ENCODE measurements at regions not wholly inside any gene's neighbourhood (a gene's known extent, or its start where the extent isn't known, plus 50 kb on each side); places are given as distances from the start of the nearest gene placed in this dataset.

DNA sequence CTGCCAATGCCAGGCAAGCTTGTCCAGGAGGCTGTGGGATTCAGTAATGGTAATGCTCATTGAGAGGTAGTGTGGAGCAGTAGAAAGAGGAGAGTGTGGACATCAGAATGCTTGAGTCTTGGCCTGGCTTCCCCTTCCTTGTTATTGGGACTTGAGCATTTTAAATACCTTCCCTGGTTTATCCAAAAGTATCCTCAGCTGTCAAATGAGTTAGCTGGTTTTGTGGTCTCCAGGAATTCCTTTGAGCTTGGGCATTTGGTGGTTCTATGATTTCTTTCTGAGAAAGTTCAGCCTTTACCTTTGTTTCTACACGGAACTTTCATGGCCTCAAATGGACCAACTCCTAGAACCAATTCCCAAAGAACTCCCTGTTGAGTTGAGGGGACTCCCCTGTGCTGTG, 264.3 kb downstream of the PTEN start:
- no peak for DNase-seq (ENCODE audit: low read depth)

DNA sequence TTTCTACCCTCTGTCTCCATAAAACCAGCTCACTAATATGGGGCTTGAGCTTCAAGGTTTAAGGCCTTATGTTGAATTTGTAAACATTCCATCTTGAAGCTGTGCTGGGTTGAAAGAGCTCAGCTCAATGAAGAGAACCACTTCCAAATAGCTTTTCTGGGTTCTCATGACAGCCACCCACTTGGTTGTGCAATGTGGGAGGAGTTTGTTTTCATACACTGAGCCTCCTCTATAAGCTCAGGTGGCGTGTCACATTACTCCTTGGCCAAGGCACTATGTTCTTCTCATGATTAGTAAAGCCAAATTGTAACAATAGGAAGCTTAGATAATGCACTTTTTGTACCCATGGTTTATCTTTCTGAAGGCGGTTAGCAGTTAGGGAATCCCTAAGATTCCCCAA, 265.6 kb downstream of the PTEN start:
- DNase-seq (ENCODE audit: low read depth): no peak

DNA sequence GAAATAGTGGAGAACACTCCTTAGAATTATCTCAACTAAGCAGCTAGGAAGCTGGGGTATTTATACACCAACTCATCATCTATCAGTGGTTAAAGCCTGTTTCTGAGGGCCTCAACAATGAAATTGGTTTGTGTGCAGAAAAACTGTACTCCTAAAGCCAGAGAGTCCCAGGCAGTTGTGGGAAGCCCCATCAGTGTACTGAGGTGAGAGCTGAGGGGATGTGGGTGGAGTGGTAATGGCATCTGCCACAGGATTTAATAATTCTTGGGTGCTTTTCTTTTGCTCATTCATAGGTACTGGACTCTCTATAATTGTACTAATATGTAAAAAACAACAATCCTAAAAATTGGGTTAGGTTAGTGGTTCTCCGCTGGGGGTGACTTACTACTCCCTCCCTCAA, 267.5 kb downstream of the PTEN start:
- DNase-seq (ENCODE audit: low read depth): no peak

DNA sequence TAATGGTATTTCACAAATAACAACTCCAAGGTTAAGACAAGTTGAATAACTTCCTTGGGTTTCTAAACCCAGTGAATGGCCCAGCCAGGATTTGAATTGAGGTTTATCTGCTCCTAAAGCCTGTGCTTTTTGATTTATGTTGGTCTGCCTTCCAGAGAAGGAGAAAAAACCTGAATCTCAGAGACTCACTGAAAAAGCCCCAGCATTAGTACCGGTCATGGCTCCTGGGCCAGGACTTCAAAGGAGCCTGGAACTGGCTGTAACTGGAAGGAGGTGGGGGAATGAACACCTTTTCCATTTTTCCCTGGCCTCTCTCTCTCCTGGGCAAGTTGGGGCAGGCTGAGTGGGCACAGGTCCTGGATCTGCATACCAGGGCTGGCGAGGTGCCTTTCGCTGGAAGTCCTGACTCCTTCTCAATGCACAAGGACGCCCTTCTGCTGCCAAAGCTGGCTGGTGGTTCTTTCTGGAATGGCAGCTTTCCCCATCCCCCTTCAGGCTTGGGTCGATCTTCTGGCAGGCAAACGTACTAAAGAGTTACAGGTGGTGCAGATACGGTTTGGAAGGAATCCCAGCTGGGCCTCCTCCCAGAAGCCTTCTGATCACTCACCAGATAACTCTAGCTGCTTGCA, 268.2 kb downstream of the PTEN start:
- DNase-seq (ENCODE audit: low read depth): no peak

DNA sequence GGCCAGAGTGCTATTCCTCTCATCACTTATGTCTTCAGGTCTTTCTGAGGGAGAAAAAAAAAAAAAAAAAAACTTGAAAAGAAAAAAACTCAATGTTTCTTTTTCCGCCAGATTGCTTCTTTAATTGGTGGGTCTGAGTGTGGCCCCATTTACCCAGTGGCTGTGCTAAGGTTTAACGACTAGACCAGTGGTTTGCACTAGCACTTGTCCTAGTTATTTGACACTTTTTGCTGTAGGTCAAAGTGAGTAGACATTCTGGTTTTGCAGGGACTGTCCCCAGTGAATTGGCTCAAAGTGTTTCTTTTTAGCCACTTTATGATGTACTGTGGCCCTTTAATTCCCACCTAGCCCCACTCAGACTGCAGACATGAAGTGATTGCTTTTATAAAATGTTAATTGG, 273.3 kb downstream of the PTEN start:
- DNase-seq (ENCODE audit: low read depth): no peak

DNA sequence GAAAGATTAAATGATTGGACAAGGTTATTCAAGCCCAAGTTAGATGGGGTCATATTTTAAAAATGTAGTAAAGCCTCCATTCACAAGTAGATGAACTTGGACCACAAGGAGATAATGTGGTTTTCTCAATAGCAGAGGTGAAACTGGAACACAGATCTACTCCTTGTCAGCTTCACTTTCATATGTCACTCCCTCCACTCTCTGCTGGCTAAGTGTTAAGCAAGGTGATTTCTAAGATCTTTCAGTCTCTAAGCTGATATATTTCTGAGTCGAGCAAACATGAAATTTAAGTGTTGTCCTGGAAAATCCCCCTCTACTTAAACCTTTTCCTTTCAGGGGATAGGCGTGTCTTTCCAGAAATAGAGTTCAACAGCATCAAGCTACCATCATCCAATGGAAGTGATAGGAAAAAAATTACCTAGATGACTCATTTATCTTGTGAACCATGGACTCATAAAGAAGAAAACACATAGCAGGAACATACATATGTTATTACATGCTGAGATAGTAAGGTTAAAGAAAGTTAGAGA, 275.0 kb downstream of the PTEN start:
- DNase-seq (ENCODE audit: low read depth): no peak

DNA sequence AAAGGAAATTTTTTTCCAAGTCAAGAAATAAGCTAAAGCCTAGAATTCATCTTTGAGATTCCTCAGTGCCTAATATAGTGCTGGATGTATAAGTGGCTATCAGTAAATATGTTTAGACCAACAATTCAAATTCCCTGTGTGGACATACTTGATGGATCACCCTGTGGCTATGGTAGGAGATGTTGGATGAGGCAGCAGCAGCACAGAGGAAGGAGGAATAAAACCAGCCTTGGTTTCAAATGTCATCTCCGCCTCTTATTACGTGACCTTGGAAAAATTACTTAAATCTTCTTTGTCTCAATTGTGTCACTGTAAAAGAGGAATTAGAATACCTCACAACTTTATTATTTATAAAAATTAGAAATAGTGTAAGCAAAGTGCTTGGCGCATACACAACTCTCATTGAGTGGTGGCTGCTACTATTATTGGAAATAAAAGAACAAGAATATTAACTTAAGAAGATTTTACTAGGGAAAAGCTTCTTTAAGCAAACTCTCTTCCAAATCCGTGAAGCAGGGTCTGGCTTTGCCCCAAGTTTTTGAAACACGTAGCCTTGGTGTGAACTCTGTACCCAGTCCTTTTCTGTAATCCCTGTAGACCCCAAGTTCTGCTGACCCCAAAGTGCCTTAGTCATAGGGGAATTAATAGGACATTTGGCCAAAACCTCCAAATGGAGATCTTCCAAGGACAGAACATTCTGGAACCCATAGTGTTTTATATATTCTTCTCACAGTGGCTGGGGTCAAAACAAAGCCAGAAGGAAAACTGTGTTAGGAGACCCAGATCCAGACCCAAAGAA, 283.8 kb downstream of the PTEN start:
- DNase-seq (ENCODE audit: low read depth): no peak

DNA sequence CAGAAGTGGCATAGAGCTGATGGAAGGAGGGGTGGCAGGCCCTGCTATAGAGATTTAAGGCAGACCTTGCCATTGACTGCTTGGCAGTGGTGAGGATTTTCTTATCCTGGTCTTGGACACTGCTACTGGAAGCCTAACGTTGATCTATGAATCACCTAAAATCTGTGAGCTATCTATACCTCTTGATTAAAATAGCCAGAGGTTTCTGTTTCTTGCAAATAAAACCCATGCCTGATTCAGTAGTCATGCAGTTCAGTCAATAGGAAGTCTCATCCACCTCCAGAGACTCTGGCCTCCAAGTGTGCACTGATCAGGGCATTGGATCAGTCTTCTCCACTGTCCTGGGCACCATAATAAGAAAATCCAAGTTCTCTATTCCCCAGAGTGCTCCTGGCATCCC, 286.5 kb downstream of the PTEN start:
- DNase-seq (ENCODE audit: low read depth): no peak

DNA sequence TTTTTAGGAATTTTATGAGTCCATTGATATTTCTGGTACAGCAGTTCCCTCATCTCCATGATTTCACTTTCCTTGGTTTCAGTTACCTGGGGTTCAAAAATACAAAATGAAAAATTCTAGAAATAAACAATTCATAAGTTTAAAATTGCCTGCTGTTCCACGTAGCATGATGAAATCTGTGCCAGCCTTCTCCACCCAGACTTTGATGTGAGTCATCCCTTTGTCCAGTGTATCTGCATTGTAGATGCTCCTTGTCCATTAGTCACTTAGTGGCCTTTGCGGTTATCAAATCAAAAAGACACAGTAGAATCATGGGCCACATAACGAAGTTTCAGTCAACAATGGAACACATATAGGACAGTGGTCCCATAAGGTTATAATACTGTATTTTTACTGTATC, 286.9 kb downstream of the PTEN start:
- DNase-seq (ENCODE audit: low read depth): peak; percentile 55

DNA sequence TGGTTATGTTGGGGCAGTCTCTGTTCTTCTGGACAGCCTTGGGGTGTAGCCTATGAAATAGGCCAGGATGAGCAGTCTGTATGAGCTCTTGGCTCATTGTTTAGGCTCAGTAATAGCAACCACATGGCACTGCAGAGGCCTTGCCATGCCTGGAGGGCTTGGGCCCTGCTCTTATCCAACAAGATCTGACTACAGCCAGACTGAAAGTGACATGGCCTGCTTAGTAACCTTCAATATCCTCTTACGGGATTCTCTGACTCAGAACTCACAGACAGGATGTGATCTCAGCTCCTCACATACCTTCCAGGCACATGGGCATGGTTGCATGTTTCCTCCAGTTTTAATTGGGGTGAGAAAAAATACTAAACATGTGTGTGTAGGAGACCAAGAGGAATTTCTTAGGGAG, 289.3 kb downstream of the PTEN start:
- DNase-seq (ENCODE audit: low read depth): peak; percentile 92

DNA sequence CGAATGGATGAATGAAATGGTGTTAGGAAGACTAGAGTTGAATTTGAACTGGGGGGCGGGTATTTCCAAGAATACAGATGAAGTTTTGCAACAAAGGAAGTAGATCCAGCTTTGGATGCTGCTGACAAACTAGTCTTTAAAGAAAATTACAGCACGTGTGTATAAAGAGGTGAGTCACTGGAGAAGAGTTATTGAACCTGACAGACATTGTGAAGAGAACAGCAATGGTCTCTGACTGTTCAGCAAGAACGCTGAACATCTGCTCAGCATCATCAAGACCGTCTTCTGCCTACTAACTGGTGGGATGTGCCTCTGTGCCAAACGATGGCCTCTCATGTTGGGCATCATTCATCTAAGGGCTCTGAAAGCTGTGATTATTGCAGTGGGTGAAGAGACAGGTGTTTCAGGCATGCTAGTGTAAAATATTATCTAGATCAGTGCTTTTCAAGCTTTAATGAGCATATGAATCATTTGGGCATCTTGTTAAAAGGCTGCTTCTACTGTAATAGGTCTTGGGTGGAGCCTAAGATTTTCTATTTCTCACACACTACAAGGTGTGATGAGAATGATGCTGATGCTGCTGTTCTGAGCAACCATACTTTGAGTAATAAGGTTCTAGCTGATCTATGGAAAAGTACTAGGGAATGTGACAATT, 291.3 kb downstream of the PTEN start:
- DNase-seq (ENCODE audit: low read depth): no peak

DNA sequence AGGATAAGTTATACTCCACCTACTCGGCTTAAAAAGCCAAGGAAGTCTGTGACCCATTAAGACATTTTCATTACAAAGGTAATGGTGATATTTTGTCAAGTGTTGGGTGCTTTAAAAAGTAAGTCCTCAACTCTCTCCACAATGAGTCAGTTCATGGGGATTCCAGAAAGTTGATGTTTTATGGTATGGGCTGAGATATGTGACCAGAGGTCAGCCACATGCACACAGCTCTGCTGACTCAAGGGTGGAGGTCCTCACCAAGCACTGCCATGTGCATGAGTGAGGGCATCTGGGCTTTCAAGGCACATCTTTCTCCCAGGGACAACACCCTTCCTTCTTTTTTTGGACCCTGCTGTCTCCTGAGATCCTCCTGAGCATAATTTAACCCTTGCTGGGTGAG, 292.9 kb downstream of the PTEN start:
- no peak for DNase-seq (ENCODE audit: low read depth)

DNA sequence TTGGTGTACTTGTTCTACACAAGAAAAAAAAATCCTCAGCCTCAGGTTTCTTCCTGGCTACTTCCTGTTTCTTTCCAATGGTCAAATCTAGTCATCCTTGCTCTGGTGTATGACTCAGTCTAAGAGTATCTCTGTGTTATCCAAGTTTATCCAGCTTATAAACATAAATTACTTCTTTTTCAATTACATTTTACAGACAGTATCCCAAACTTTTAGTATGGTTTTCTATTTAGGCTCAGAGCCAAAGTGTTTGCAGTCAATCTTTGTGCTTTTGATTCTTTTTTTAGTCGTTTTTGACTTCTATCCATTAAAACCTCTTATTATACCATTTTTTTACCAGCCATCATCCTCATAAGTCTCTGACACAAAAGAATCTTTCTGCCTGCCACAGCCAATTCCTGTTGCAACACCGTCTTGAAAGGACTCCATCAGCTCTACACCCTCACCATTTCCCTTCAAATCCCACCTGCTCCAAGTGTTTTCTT, 294.6 kb downstream of the PTEN start:
- peak; percentile 58 for DNase-seq (ENCODE audit: low read depth)

DNA sequence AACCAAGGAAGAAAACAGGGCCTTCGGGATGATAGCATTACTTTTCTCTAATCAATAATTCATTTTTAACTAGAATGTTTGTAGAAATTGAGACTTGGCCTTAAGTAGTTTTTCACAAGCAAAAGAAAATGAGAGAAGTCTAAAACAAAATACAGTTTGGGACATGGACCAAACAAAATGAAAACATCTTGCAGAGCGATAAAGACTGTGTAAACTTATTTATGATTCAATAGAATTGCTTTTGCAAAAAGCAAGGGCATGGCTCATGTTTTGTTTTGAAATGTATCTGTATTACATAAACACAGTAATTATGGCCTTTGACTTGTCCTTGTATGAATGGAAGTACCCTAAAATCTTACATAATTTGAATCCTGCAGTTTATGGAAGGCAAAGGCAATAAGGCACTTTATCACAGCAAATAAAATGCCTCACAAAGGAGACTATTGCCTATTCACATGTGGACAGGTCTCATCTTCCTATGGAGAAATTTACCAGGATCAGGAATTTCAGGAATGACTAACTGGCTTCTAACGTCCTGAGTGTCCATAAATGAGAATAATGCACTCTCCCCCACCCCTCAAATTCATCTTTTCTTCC, 295.2 kb downstream of the PTEN start:
- no peak for DNase-seq (ENCODE audit: low read depth)

DNA sequence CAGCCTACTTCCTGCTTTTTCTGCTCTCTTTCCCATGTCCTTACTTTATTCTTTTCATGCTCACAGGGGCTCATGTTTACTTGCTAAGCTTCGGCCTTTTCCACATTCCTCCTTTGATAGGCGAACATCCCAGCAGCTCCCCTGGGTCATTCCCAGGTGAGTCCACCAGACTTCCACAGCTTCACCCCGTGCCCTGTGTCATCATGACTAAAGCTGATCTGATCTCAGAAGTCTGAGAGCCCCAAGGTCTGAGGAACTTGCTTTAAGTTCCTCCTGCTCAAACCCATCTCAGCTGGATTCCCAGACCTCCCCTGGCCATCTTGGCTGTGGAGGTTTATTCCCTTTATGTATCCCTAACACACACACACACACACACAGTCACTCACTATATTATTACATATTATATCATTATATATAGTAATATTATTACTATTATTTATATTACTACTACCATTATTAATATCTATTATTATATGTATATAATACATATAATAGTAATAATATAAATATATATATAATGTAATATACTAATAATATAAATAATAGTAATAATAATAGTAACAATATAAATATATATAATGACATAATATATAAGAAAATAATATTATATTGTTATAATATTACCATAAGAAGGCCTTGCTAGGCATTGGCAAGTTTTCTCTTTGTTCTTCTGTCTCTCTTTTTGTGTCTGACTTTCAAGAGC, 295.9 kb downstream of the PTEN start:
- no peak for DNase-seq (ENCODE audit: low read depth)

DNA sequence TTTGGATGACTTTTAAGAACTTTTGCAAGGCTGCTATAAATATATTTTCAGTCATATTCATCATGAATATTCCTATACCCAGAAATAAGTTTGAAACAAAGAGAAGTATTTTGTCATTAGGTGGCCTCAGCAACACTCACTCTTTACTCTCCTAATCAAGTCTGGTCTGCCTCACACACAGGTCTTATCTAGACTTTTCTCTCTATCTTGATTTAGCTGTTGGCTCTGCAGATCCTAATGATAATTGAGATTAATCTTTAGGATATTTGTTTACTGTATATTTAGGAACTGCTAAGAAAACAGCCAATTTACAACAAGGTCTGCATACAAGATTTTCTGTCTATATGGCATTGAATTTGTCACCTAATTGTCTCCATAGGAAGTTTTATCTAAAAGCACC, 297.6 kb downstream of the PTEN start:
- no peak for DNase-seq (ENCODE audit: low read depth)

DNA sequence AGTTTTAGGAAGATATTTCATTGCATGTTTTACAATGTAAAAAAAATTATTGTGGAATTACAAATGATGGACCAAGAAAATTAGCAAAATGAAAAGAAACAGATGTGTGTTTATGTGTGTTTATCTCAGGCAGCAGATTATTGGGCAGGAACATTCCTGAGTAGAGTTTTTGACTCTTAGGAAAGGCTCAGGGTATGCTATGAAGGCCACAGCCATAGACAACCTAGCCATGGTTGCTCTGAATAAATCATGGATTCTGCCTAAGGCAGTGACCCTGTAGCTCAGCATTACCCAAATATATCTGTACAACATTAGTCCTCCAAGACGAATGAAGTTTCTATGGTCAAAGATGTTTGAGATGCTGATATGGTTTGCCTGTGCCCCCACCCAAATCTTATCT, 298.3 kb downstream of the PTEN start:
- DNase-seq (ENCODE audit: low read depth): no peak

DNA sequence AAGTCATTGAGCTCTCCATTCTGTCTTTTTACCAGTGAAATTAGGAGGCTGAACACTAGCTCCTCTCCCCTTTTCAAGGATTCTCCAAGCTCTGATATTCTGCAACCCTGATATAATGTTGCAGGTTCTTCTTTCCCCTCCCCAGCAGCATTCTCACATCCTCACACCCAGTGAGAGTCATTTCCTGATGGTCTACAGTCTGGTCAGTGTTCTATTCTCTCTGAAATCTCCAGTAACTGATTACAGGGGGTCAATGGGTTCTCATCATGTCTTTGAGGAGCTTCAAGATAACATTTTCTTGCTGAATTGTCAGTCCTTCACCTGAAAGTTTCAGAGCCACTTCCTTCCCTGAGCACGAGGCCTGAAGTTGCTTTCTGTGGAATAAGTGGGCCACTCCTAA, 299.4 kb downstream of the PTEN start:
- DNase-seq (ENCODE audit: low read depth): no peak

DNA sequence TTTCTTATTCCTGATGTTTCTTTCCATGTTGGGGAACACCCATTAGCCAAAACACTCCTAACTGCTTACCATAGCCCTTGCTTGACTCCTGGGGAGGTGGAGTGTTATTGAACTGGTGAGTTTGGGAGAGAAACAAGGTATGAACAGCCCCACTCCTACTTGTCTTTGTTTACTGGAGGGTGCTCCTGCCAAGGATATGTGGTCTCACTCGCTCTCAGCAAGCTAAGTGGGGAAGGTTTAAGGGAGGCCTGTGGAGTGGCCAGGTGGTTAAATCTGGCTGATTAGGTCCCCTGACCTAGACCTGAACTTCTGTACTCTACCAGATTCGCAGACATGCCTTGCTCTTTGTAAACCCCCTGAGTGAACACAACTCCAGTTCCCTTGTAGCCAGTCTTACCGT, 300.1 kb downstream of the PTEN start:
- DNase-seq (ENCODE audit: low read depth): no peak

DNA sequence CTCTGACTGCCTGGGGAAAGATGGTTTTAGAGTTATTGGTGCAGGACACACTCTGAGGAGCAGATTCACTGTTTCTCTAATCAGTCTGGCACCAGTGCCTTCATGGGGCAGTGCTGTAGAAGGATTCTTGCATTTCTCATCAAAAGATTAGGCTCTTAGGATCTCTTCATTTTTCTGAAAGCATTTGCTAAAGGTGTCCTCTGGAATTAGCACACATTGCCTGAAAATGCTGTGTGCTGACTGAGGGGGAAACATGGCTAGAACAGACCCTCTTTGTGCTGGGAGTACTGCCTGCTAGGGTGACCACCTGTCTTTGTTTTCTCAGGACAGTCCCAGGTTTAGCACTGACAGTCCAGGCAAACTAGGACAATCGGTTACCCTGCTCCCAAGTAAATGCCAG, 301.0 kb downstream of the PTEN start:
- DNase-seq (ENCODE audit: low read depth): no peak

DNA sequence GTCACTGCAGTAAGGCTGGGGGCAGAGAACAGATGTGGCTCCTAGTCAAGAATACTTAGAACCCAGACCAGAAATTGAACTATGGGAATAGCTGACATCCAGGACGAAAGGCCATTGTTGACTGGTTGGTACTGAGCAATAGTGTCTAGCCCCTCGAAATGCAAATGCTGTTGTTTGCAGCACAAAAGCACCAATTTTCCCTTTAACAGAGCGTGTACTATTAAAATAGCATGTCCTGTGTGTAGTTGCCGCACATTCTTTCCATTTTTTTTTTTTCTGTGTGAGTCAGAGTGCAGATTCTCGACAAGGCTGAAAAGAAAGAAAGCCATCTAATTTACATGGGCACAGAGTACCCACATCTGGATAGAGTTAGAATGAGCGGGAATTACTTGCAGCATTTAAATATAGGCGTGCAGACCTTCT, 302.4 kb downstream of the PTEN start:
- peak; percentile 74 for DNase-seq (ENCODE audit: low read depth)

Measured in fibroblast of the conjunctiva (primary cell).